GM21360 (cell line): ENCODE measurements at regions not wholly inside any gene's neighbourhood (a gene's known extent, or its start where the extent isn't known, plus 50 kb on each side); places are given as distances from the start of the nearest gene placed in this dataset.

ENCODE experiments used
- ATAC-seq: cut with Tn5 transposase; IDR thresholded peaks from one replicate; pipeline ENCODE4 v1.9.1; 2021; ENCODE audit warnings: mild to moderate bottlenecking, moderate library complexity; ENCODE audit not compliant: unreplicated experiment

GRCh38 chr6:21375151-21376116 lies 218.1 kb upstream of the SOX4 start:
- ATAC-seq: peak; percentile 82

GRCh38 chr6:21377356-21377755 lies 216.2 kb upstream of the SOX4 start:
- ATAC-seq: no peak

GRCh38 chr6:21381331-21381963 lies 212.1 kb upstream of the SOX4 start:
- ATAC-seq: no peak

GRCh38 chr6:21382821-21383449 lies 210.6 kb upstream of the SOX4 start:
- ATAC-seq: no peak

GRCh38 chr6:21383450-21384085 lies 210.0 kb upstream of the SOX4 start:
- no peak for ATAC-seq

- no peak for ATAC-seq
Observed at GRCh38 chr6:21384216-21384615, 209.3 kb upstream of the SOX4 start.

- ATAC-seq: no peak
Observed at GRCh38 chr6:21386744-21387143, 206.8 kb upstream of the SOX4 start.

GRCh38 chr6:21390532-21391213 lies 202.9 kb upstream of the SOX4 start:
- no peak for ATAC-seq

GRCh38 chr6:21392177-21392576 lies 201.4 kb upstream of the SOX4 start:
- ATAC-seq: no peak

- no peak for ATAC-seq
Observed at GRCh38 chr6:21393441-21394165, 199.9 kb upstream of the SOX4 start.

- no peak for ATAC-seq
Observed at GRCh38 chr6:21395121-21395520, 198.4 kb upstream of the SOX4 start.

- no peak for ATAC-seq
Observed at GRCh38 chr6:21396313-21396712, 197.2 kb upstream of the SOX4 start.

- no peak for ATAC-seq
Observed at GRCh38 chr6:21398741-21399325, 194.7 kb upstream of the SOX4 start.

- ATAC-seq: peak; percentile 88
Observed at GRCh38 chr6:21402368-21402767, 191.2 kb upstream of the SOX4 start.

- peak; percentile 68 for ATAC-seq
Observed at GRCh38 chr6:21404577-21404976, 189.0 kb upstream of the SOX4 start.

- no peak for ATAC-seq
Observed at GRCh38 chr6:21406316-21406715, 187.2 kb upstream of the SOX4 start.

GRCh38 chr6:21409231-21409630 lies 184.3 kb upstream of the SOX4 start:
- no peak for ATAC-seq

- ATAC-seq: no peak
Observed at GRCh38 chr6:21413428-21413827, 180.1 kb upstream of the SOX4 start.

GRCh38 chr6:21414065-21414464 lies 179.5 kb upstream of the SOX4 start:
- no peak for ATAC-seq
